ENCODE measurements at regions not wholly inside any gene's neighbourhood (a gene's known extent, or its start where the extent isn't known, plus 50 kb on each side); places are given as distances from the start of the nearest gene placed in this dataset.

- TF ChIP-seq POLR2A (IDR thresholded peaks at IDR 0.05; ENCODE audit: low read length) (no peak), GATA1 (IDR thresholded peaks at IDR 0.05; ENCODE audit: low read depth, low read length) (no peak)
These were observed 184.3 kb upstream of the RTL1 start for GRCh38 chr14:101087614-101088394.
